Heart right ventricle (tissue), 16 donors: ENCODE measurements at regions not wholly inside any gene's neighbourhood (a gene's known extent, or its start where the extent isn't known, plus 50 kb on each side); places are given as distances from the start of the nearest gene placed in this dataset.

Experiments
- ATAC-seq, 8 donors: fragments of 200-7000 bp; cut with Tn5 transposase; one replicate each; pipeline ENCODE4 v1.9.1; 2020; ENCODE audit warnings: mild to moderate bottlenecking in 8 of 8, moderate library complexity in 8 of 8, moderate number of reproducible peaks in 1 of 8
- DNase-seq, 2 donors: peaks; one replicate each; pipeline ENCODE4 v3.0.0-alpha.2; 2020
- H3K27ac ChIP-seq, 10 donors: fragments of 200-600 bp; sonication (generic) in 2 of 10; one replicate each; pipeline versions ENCODE4 v1.5.0 to v1.8.0; 2020 to 2022; ENCODE audit warnings: mild to moderate bottlenecking in 3 of 10
- H3K27me3 ChIP-seq, 7 donors: fragments of 200-600 bp; one replicate each; pipeline ENCODE4 v1.8.0; 2021 to 2022; ENCODE audit warnings: mild to moderate bottlenecking in 2 of 7
- H3K36me3 ChIP-seq, 9 donors: fragments of 200-600 bp; sonication (generic) in 1 of 9; one replicate each; pipeline versions ENCODE4 v1.5.0 to v1.8.0; 2020 to 2022; ENCODE audit warnings: mild to moderate bottlenecking in 2 of 9
- H3K4me1 ChIP-seq, 9 donors: fragments of 200-600 bp; sonication (generic) in 1 of 9; one replicate each; pipeline versions ENCODE4 v1.5.0 to v1.8.0; 2020 to 2022; ENCODE audit warnings: mild to moderate bottlenecking in 4 of 9
- H3K4me3 ChIP-seq, 10 donors: fragments of 200-600 bp; sonication (generic) in 2 of 10; one replicate each; pipeline versions ENCODE4 v1.5.0 to v1.8.0; 2020 to 2022; ENCODE audit warnings: mild to moderate bottlenecking in 7 of 10, moderate library complexity in 2 of 10
- H3K9me3 ChIP-seq, 11 donors: fragments of 200-600 bp in 10 of 11; sonication (generic) in 2 of 11; one replicate each; pipeline versions ENCODE4 v1.5.0 to v1.8.0; 2013 to 2022; ENCODE audit warnings: mild to moderate bottlenecking in 2 of 11, control low read depth in 1 of 11, moderate library complexity in 1 of 11
- CTCF ChIP-seq, 9 donors: fragments of 200-600 bp; sonication (generic) in 2 of 9; IDR thresholded peaks; one replicate each; pipeline versions ENCODE4 v1.5.0 to v1.8.0; 2021 to 2022; ENCODE audit warnings: antibody characterized with exemption in 9 of 9, mild to moderate bottlenecking in 5 of 9, moderate library complexity in 1 of 9
- WGBS, 2 donors: extraction: QIAGEN DNeasy Blood & Tissue Kit; methylation state at CpG; one replicate each; pipeline ENCODE4 v1.1.7; 2013; ENCODE audit warnings: inconsistent platforms in 1 of 2; 5-methylcytosine and 5-hydroxymethylcytosine counted together
- intact Hi-C, 10 donors: fragments of 100-400 bp; cut with DNase I; formaldehyde crosslinking; loops; one replicate each; pipeline versions ENCODE4 v1.11.1 to v1.14.2; 2022
- donor health status: Arrhythmogenic right ventricular cardiomyopathy.
- donor health status: ischemic (EF 13 %, LVEDD 7.1; RV severe dilation, severe dysfunction).
- donor health status: healthy with polysubstance abuse.
- donor health status: DM: no; HTN: yes; CAD: no.
- donor health status: DM: no; HTN: no; CAD: no.
- donor health status: ischemic (EF 25% LVEDD 6.9; RV normal size, moderate dysfunction).
- donor health status: ischemic (EF 25% LVEDD 5.7; RV mildly dilated, moderate dysfunction).
- donor health status: healthy.
- donor health status: DM: yes; HTN: yes; CAD: no.
- donor health status: Ischemic cardiomyopathy.
- donor health status: ischemic (EF 35%, LVEDD 5.7; RV mildly dilated, moderate dysfunction).
- donor health status: nonischemic (EF 11% LVEDD 7.7; RV severe dilation, severe dysfunction).
- donor health status: DM: yes; HTN: yes; CAD: no.
- donor health status: PGD.
- donor health status: ischemic (EF 29% LVEDD 5.4; RV normal size, mild dysfunction).
- donor health status: nonischemic (EF 23%, LVEDD 6.1; RV moderate dilation, normal function).

GRCh38 chr11:116428638-116428975 is 344.2 kb downstream of the BUD13 start:
- DNase-seq: no peak
- no peak for TF ChIP-seq CTCF (IDR thresholded peaks at IDR 0.05)
- Histone ChIP-seq H3K9me3 (no peaks in the 10 kb centered on the region), H3K36me3 (no peaks in the 10 kb centered on the region), H3K4me1 (peaks cover 0 to 14% (median 10%) of the 10 kb centered on the region in 9 donors), H3K27me3 (peaks cover 0 to 9% (median 0%) of the 10 kb centered on the region in 7 donors), H3K4me3 (no peak overlapping the region), H3K27ac (no peak overlapping the region)
- ATAC-seq: no peak
- intact Hi-C loops: no loop called here
- 63 to 69% methylated on average over 6 of the region's 6 CpGs for WGBS, 2 donors

GRCh38 chr11:116427903-116428637 is 344.7 kb downstream of the BUD13 start:
- WGBS, 2 donors: 5 to 15% methylated on average over 11 of the region's 11 CpGs
- Histone ChIP-seq H3K27me3 (peaks cover 0 to 13% (median 0%) of the 10 kb centered on the region in 7 donors), H3K36me3 (no peaks in the 10 kb centered on the region), H3K4me1 (peaks cover 0 to 14% (median 10%) of the 10 kb centered on the region in 9 donors), H3K9me3 (no peaks in the 10 kb centered on the region), H3K4me3 (no peak overlapping the region), H3K27ac (peak overlapping the region in 2 of 10 donors; percentile 2 to 29)
- peak in 5 of 8 donors; percentile 42 to 62 (median 51) for ATAC-seq
- DNase-seq: no peak
- no peak for TF ChIP-seq CTCF (IDR thresholded peaks at IDR 0.05)
- intact Hi-C loops: no loop called here

GRCh38 chr11:116427337-116427902 is 345.4 kb downstream of the BUD13 start:
- ATAC-seq (peak in 4 of 8 donors; percentile 8 to 61 (median 23)), DNase-seq (no peak)
- H3K36me3 ChIP-seq: no peaks in the 10 kb centered on the region
- H3K4me1 ChIP-seq: peaks cover 0 to 14% (median 10%) of the 10 kb centered on the region in 9 donors
- H3K27ac ChIP-seq: peak overlapping the region in 2 of 10 donors; percentile 2 to 29
- H3K4me3 ChIP-seq: no peak overlapping the region
- peaks cover 0 to 18% (median 0%) of the 10 kb centered on the region in 7 donors for H3K27me3 ChIP-seq
- H3K9me3 ChIP-seq: no peaks in the 10 kb centered on the region
- intact Hi-C loops: no loop called here
- 15 to 16% methylated on average over 3 of the region's 3 CpGs for WGBS, 2 donors
- no peak for TF ChIP-seq CTCF (IDR thresholded peaks at IDR 0.05)

GRCh38 chr11:116426761-116427160 is 346.0 kb downstream of the BUD13 start:
- Histone ChIP-seq H3K27ac (no peak overlapping the region), H3K27me3 (peaks cover 0 to 19% (median 0%) of the 10 kb centered on the region in 7 donors), H3K9me3 (no peaks in the 10 kb centered on the region), H3K36me3 (no peaks in the 10 kb centered on the region), H3K4me3 (no peak overlapping the region), H3K4me1 (peaks cover 0 to 14% (median 10%) of the 10 kb centered on the region in 9 donors)
- ATAC-seq (no peak), DNase-seq (no peak)
- 54 to 70% methylated on average over 1 of the region's 1 CpG for WGBS, 2 donors
- intact Hi-C loops: no loop called here
- no peak for TF ChIP-seq CTCF (IDR thresholded peaks at IDR 0.05)
